Lung (tissue), 11 donors: ENCODE measurements at regions not wholly inside any gene's neighbourhood (a gene's known extent, or its start where the extent isn't known, plus 50 kb on each side); places are given as distances from the start of the nearest gene placed in this dataset.

Experiments
- ATAC-seq: fragments of 200-7000 bp; cut with Tn5 transposase; one replicate; pipeline ENCODE4 v1.9.1; 2020; ENCODE audit warnings: moderate number of reproducible peaks; ENCODE audit not compliant: insufficient read depth, low FRiP score
- DNase-seq, 3 donors: peaks; one replicate each; pipeline ENCODE4 v3.0.0-alpha.2; 2013 to 2017
- H3K27ac ChIP-seq, 2 donors: one replicate each; pipeline ENCODE4 v1.5.1; 2013; ENCODE audit warnings: mild to moderate bottlenecking in 2 of 2, moderate library complexity in 2 of 2, control low read depth in 1 of 2, inconsistent platforms in 1 of 2, low read depth in 1 of 2, low read length in 1 of 2
- H3K27me3 ChIP-seq, 3 donors: one replicate each; pipeline ENCODE4 v1.5.1; 2013; ENCODE audit warnings: low read length in 2 of 3; ENCODE audit not compliant: control insufficient read depth in 3 of 3, insufficient read depth in 3 of 3
- H3K36me3 ChIP-seq, 4 donors: one replicate each; pipeline ENCODE4 v1.5.1; 2013; ENCODE audit warnings: low read length in 4 of 4, mild to moderate bottlenecking in 1 of 4, moderate library complexity in 1 of 4; ENCODE audit not compliant: control insufficient read depth in 4 of 4, insufficient read depth in 4 of 4
- H3K4me1 ChIP-seq, 5 donors: one replicate each; pipeline ENCODE4 v1.5.1; 2013; ENCODE audit warnings: low read length in 5 of 5, mild to moderate bottlenecking in 2 of 5, moderate library complexity in 1 of 5; ENCODE audit not compliant: control insufficient read depth in 5 of 5, insufficient read depth in 5 of 5
- H3K4me3 ChIP-seq: one replicate; pipeline ENCODE4 v1.5.1; 2013; ENCODE audit warnings: mild to moderate bottlenecking, control low read depth, moderate library complexity
- H3K9ac ChIP-seq, 2 donors: one replicate each; pipeline ENCODE4 v1.5.1; 2013; ENCODE audit warnings: low read length in 2 of 2, control low read depth in 1 of 2; ENCODE audit not compliant: insufficient read depth in 1 of 2
- H3K9me3 ChIP-seq, 4 donors: one replicate each; pipeline ENCODE4 v1.5.1; 2013; ENCODE audit warnings: low read length in 3 of 4, mild to moderate bottlenecking in 1 of 4, moderate library complexity in 1 of 4; ENCODE audit not compliant: control insufficient read depth in 4 of 4, insufficient read depth in 3 of 4
- CTCF ChIP-seq: IDR thresholded peaks from 2 replicates; pipeline ENCODE4 v1.5.1; 2012; ENCODE audit warnings: mild to moderate bottlenecking; ENCODE audit errors: control extremely low read depth, extremely low read depth
- WGBS, 2 donors: extraction: QIAGEN DNeasy Blood & Tissue Kit; methylation state at CpG; one replicate each; pipeline ENCODE4 v1.1.7; 2013; 5-methylcytosine and 5-hydroxymethylcytosine counted together
- donor health status: control.
- donor health status: control.
- donor health status: Bipolar disorder and iron deficiency.
- donor health status: healthy.
- donor health status: DM: yes; HTN: yes; CAD: no.

- Histone ChIP-seq H3K4me3 (no peak overlapping the region), H3K9ac (no peak overlapping the region), H3K36me3 (no peaks in the 10 kb centered on the region), H3K4me1 (peaks cover 0 to 2% (median 0%) of the 10 kb centered on the region in 5 donors), H3K27me3 (no peaks in the 10 kb centered on the region), H3K9me3 (no peaks in the 10 kb centered on the region), H3K27ac (no peak overlapping the region)
- ATAC-seq, result no peak
- no peak for TF ChIP-seq CTCF
- 68 to 77% methylated on average over 3 of the region's 3 CpGs for WGBS, 2 donors
- no peak for DNase-seq
Measured at GRCh38 chr13:73513751-73514150, 454.9 kb downstream of the KLF5 start.

GRCh38 chr13:73508841-73509240, 450.0 kb downstream of the KLF5 start:
- DNase-seq (peak; percentile 59 to 80 (median 78)), ATAC-seq (no peak)
- no peaks in the 10 kb centered on the region for H3K27me3 ChIP-seq
- 72 to 77% methylated on average over 2 of the region's 2 CpGs for WGBS, 2 donors
- H3K9ac ChIP-seq, result no peak overlapping the region
- H3K9me3 ChIP-seq, result no peaks in the 10 kb centered on the region
- peaks cover 0 to 22% (median 0%) of the 10 kb centered on the region in 5 donors for H3K4me1 ChIP-seq
- no peak overlapping the region for H3K27ac ChIP-seq
- no peaks in the 10 kb centered on the region for H3K36me3 ChIP-seq
- TF ChIP-seq CTCF, result no peak
- no peak overlapping the region for H3K4me3 ChIP-seq

- H3K27ac ChIP-seq, result no peak overlapping the region
- H3K4me3 ChIP-seq, result no peak overlapping the region
- ATAC-seq (no peak), DNase-seq (peak in 2 of 3 donors; percentile 65 to 68)
- no peaks in the 10 kb centered on the region for H3K9me3 ChIP-seq
- H3K36me3 ChIP-seq, result no peaks in the 10 kb centered on the region
- H3K4me1 ChIP-seq, result peaks cover 0 to 22% (median 0%) of the 10 kb centered on the region in 5 donors
- H3K9ac ChIP-seq, result no peak overlapping the region
- TF ChIP-seq CTCF, result no peak
- WGBS, 2 donors, result 77 to 87% methylated on average over 5 of the region's 5 CpGs
- H3K27me3 ChIP-seq, result no peaks in the 10 kb centered on the region
Measured at GRCh38 chr13:73505376-73505890, 446.6 kb downstream of the KLF5 start.

GRCh38 chr13:73499695-73500094, 440.9 kb downstream of the KLF5 start:
- no peaks in the 10 kb centered on the region for H3K9me3 ChIP-seq
- H3K27me3 ChIP-seq, result no peaks in the 10 kb centered on the region
- WGBS, 2 donors, result 90 to 93% methylated on average over 4 of the region's 4 CpGs
- TF ChIP-seq CTCF, result no peak
- no peaks in the 10 kb centered on the region for H3K36me3 ChIP-seq
- ATAC-seq (no peak), DNase-seq (no peak)
- no peaks in the 10 kb centered on the region for H3K4me1 ChIP-seq
- no peak overlapping the region for H3K4me3 ChIP-seq
- no peak overlapping the region for H3K27ac ChIP-seq
- no peak overlapping the region for H3K9ac ChIP-seq
